Right hindlimb (tissue), 1 donor: ENCODE measurements at regions not wholly inside any gene's neighbourhood (a gene's known extent, or its start where the extent isn't known, plus 50 kb on each side); places are given as distances from the start of the nearest gene placed in this dataset.
"Not testable (repeated sequence)": the region's sequence is repeated elsewhere in the genome, so short reads cannot be mapped to it uniquely, and the experiment has no call there.

ENCODE experiments used
- DNase-seq: peaks from one replicate; pipeline ENCODE4 v3.0.0-alpha.2; 2018

GRCh38 chr12:75633789-75634188 lies 122.4 kb upstream of the KRR1 start:
- DNase-seq = no peak

- no peak for DNase-seq
These were observed 121.0 kb upstream of the KRR1 start for GRCh38 chr12:75632442-75632841.

- peak; percentile 34 for DNase-seq
These were observed 120.4 kb upstream of the KRR1 start for GRCh38 chr12:75631831-75632230.

- DNase-seq = no peak
These were observed 118.7 kb upstream of the KRR1 start for GRCh38 chr12:75630091-75630490.

- no peak for DNase-seq
These were observed 117.5 kb upstream of the KRR1 start for GRCh38 chr12:75628916-75629315.

GRCh38 chr12:75628511-75628910 lies 117.1 kb upstream of the KRR1 start:
- no peak for DNase-seq

- DNase-seq = no peak
These were observed 112.3 kb upstream of the KRR1 start for GRCh38 chr12:75623631-75624154.

- no peak for DNase-seq
These were observed 111.1 kb upstream of the KRR1 start for GRCh38 chr12:75622492-75622891.

GRCh38 chr12:75614396-75614795 lies 103.0 kb upstream of the KRR1 start:
- DNase-seq = not testable (repeated sequence)

GRCh38 chr12:75613981-75614380 lies 102.6 kb upstream of the KRR1 start:
- no peak for DNase-seq

GRCh38 chr12:75611041-75611440 lies 99.6 kb upstream of the KRR1 start:
- no peak for DNase-seq

- no peak for DNase-seq
These were observed 95.5 kb upstream of the KRR1 start for GRCh38 chr12:75606956-75607355.

- DNase-seq = no peak
These were observed 94.7 kb upstream of the KRR1 start for GRCh38 chr12:75606151-75606550.

GRCh38 chr12:75603475-75603874 lies 92.1 kb upstream of the KRR1 start:
- no peak for DNase-seq

- DNase-seq = no peak
These were observed 90.7 kb upstream of the KRR1 start for GRCh38 chr12:75602106-75602505.

- DNase-seq = no peak
These were observed 88.7 kb upstream of the KRR1 start for GRCh38 chr12:75600146-75600545.

- DNase-seq = no peak
These were observed 87.7 kb upstream of the KRR1 start for GRCh38 chr12:75599061-75599460.

- DNase-seq = no peak
These were observed 85.0 kb upstream of the KRR1 start for GRCh38 chr12:75596406-75596805.

- no peak for DNase-seq
These were observed 81.4 kb upstream of the KRR1 start for GRCh38 chr12:75592638-75593335.

GRCh38 chr12:75592086-75592485 lies 80.7 kb upstream of the KRR1 start:
- DNase-seq = no peak

GRCh38 chr12:75591628-75592027 lies 80.2 kb upstream of the KRR1 start:
- DNase-seq = no peak

- DNase-seq = no peak
These were observed 78.4 kb upstream of the KRR1 start for GRCh38 chr12:75589801-75590200.

GRCh38 chr12:75587340-75588106 lies 76.1 kb upstream of the KRR1 start:
- DNase-seq = no peak

- DNase-seq = no peak
These were observed 73.9 kb upstream of the KRR1 start for GRCh38 chr12:75585330-75585729.
